ENCODE measurements at regions not wholly inside any gene's neighbourhood (a gene's known extent, or its start where the extent isn't known, plus 50 kb on each side); places are given as distances from the start of the nearest gene placed in this dataset.

- DNase-seq (ENCODE audit: extremely low spot score, insufficient read length, low read depth) (no peak), FAIRE-seq (no peak)
Measured at GRCh38 chr7:46671108-46671769, 750.2 kb upstream of the IGFBP3 start.

- no peak for FAIRE-seq
Measured at GRCh38 chr7:46669028-46669427, 748.0 kb upstream of the IGFBP3 start.

DNA sequence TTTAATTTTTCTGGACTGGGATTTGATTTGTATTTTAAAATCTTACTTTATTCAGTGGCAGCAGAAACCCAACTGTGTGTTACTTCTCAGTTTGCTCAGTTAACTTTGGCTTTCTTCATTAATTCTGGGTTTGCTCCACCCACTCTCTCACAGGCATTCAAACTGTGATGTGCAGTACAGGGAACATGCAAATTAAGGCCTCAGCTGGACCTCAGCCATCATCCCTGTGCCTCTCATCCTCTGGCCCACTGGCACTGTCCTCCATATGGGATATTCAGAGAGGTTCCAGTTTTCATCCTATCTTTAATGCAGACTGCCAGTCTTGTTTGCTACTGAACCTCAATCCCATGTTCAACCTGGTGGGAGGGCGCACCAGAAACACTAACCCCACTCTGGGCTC, 743.4 kb upstream of the IGFBP3 start:
- DNase-seq (ENCODE audit: extremely low spot score, insufficient read length, low read depth) (no peak), FAIRE-seq (no peak)

More at GRCh38 chr7:46669028-46669427, 748.0 kb upstream of the IGFBP3 start:
- DNase-seq (ENCODE audit: extremely low spot score, insufficient read length, low read depth) = no peak

GRCh38 chr7:46663025-46663424, 742.0 kb upstream of the IGFBP3 start:
- no peak for FAIRE-seq
- DNase-seq (ENCODE audit: extremely low spot score, insufficient read length, low read depth) = no peak

DNA sequence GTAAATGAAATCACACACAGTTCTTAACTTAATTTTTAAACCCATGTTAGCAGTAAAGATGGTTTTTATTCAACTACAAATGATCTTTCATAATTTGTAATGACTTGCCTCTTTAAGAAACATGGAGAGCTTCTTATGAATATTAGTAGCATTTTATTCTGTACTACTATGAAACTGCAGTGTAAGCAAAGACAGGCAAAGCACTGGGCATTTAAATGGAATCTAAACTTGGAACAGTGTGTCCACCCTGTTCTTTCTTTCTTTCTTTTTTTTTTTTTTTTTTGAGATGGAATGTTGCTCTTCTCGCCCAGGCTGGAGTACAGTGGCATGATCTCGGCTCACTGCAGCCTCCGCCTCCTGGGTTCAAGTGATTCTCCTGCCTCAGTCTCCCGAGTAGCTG, 740.4 kb upstream of the IGFBP3 start:
- FAIRE-seq (no peak), DNase-seq (ENCODE audit: extremely low spot score, insufficient read length, low read depth) (no peak)

DNA sequence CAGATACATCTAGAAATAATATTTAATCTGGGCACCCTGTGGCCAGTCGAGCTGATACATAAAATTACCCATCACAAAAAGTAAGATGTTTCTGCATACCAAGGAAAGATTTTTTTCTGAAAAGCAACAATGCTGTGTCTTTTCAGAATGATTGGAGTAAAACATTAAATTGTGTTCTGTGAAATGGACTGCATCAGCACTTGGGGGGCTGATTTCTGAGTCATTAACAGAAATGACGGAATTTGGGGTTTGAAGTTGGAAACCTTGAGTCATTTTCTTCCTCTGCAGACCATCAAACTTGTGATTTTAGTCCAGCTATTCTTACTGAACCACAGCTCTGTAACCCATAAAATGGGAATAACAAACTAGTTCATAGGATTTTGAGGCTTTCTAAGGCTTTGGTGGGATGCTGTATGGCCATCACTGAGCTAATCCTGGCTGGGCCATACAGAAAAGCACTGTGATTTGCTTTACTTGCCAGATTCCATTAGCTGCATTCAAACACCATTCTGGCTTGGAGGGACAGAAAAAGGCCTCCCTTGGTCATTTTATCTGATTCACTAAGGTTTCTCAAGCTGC, 739.4 kb upstream of the IGFBP3 start:
- DNase-seq (ENCODE audit: extremely low spot score, insufficient read length, low read depth) (no peak), FAIRE-seq (no peak)

GRCh38 chr7:46658281-46658680, 737.2 kb upstream of the IGFBP3 start:
- FAIRE-seq (no peak), DNase-seq (ENCODE audit: extremely low spot score, insufficient read length, low read depth) (no peak)

GRCh38 chr7:46654546-46655443, 733.7 kb upstream of the IGFBP3 start:
- FAIRE-seq (no peak), DNase-seq (ENCODE audit: extremely low spot score, insufficient read length, low read depth) (no peak)

- no peak for FAIRE-seq
- no peak for DNase-seq (ENCODE audit: extremely low spot score, insufficient read length, low read depth)
Measured at GRCh38 chr7:46653848-46654247, 732.8 kb upstream of the IGFBP3 start.

DNA sequence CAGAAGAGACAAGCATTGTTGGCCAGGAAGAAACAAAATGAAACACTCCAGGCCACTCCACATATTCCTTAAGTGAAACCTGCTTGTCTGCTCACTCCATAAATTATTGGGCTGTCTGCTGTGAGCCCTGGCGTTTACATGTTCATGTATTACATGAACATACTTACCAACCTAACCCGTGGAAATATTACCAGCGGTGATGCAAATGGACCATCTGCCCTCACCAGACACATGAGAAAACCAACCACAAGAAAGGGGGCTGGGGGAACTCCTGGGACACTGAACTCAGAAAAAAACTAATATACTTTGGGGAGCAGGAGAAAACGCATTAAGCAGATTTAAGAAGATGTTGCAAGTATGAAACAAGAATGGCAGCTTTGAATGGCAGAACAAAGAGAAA, 731.2 kb upstream of the IGFBP3 start:
- FAIRE-seq = no peak
- DNase-seq (ENCODE audit: extremely low spot score, insufficient read length, low read depth) = no peak

- FAIRE-seq (no peak), DNase-seq (ENCODE audit: extremely low spot score, insufficient read length, low read depth) (no peak)
Measured at GRCh38 chr7:46651561-46652088, 730.6 kb upstream of the IGFBP3 start.

DNA sequence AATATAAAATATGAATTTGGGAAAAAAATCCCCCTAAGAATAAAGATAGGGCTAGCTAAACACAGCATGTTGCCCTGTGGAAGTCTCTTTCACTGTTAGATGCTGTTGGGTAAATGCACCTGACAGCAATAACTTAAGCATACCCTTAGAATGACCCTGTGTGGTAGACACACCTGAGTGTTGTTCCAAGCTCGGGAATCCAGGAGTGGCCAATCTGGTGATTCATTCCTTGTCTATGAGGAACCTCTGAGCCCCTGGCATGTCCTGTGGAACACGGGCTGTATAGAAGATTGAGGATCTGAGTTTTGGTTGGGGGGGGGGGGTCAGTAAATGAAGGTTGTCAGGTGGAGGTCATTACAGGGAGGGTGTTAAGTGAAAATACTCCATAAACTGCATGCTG, 730.0 kb upstream of the IGFBP3 start:
- no peak for DNase-seq (ENCODE audit: extremely low spot score, insufficient read length, low read depth)
- no peak for FAIRE-seq

DNA sequence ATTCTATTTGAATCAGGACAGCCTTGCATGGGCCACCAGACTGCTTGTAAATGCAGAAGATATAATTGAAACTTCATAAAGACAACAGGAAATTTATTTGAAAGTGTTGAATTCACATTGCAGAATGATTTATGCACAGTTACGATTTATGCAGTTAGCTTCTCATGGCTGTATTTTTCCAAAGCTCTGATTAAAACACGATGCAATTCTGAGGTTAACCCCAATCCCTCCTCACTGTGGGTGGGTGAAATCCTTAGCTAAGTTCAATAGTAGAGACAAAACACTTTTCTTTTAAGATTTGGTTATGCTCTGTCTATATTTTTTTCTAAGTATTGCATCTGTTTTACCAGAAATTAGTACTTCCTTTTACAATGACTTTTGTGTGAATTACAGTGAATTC, 728.8 kb upstream of the IGFBP3 start:
- no peak for FAIRE-seq
- no peak for DNase-seq (ENCODE audit: extremely low spot score, insufficient read length, low read depth)

DNA sequence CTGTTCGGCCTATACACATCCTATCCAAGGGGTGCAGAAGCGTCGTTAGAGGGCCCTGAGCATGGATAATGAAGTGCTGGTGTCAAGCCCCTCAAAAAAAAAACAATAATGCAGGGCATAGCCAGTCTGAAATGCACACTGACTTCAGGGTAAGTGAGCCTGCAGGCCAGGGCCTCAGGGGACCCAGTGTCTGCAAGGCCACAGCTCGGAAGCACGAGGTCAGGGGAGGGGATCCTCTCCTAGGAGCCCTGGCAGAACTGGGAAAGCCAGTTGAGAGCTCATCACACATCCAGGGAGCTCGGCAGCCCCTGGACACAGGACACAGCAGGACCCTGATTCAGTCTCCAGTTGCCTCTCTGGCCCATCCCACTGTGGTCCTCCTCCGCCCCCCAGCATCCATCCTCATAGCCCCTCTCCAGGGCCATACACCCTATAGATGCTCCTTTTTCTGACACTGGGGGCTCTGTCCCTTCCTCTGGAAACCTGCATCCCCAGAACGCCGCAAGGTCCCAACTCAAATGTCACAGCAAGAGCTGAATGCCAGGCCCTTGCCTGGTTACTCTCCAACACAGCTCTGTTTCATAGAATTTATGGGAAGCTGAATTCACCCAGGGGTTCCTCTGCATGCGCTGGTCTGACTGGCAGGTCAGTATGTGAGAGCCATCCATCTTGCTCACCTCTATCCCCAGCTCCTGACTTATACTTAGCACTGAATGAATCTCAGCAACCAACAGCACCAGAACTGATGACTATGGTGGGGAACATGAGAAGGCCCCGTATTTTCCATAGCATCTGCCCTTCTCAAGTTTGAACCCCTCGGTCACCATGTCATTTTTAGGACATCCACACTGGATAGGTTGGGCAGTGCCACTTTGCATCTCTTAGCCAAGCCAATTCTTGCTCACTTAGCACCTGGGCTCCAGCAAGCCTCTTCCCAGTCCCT, 717.0 kb upstream of the IGFBP3 start:
- DNase-seq (ENCODE audit: extremely low spot score, insufficient read length, low read depth) (no peak), FAIRE-seq (no peak)

DNA sequence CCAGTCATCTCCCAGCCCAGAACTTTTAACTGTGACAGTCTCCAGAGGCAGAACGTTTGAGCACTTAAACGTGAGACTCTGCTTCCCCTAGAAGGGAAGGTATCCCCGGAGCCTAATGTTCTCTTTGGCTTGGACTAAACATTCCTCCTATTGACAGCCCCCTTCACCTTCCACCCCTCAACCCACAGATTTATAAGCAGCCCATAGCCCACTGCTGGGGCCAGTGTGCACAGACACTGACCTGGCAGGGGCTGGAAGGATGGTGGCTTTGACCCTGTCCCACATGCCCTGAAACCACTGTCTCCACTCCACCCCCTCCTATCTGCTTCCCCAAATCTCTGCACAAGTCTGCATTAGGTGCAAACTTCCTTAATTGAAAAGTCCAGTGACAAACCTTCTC, 715.0 kb upstream of the IGFBP3 start:
- FAIRE-seq (no peak), DNase-seq (ENCODE audit: extremely low spot score, insufficient read length, low read depth) (no peak)

DNA sequence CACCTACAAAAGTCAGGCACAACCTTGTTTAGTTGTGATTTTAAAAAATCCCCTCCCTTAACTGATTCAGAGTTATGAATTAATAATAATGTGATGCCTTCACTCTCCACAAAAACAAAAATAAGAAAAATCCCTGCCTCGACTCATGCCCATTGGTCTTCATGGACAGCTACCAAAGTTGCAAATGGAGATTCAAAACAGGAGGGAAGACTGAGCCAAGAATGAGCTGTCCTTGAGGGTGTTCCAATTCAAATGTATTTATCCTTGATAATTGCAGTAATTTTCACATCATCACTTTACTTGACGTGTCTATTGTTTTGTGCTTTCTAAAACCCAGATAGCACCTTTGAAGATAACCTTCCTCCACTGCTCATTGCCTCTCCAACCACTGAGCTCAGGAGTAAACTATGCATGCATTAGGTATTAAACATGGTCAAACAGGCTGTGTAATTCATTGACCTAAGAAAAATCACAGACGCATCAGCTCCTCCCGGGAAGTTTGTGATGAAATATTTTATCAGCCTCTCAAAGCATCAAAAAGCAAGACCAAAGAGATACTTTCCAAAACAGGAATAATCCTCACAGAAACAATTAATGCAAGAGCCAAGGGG, 712.7 kb upstream of the IGFBP3 start:
- FAIRE-seq = no peak
- DNase-seq (ENCODE audit: extremely low spot score, insufficient read length, low read depth) = no peak

DNA sequence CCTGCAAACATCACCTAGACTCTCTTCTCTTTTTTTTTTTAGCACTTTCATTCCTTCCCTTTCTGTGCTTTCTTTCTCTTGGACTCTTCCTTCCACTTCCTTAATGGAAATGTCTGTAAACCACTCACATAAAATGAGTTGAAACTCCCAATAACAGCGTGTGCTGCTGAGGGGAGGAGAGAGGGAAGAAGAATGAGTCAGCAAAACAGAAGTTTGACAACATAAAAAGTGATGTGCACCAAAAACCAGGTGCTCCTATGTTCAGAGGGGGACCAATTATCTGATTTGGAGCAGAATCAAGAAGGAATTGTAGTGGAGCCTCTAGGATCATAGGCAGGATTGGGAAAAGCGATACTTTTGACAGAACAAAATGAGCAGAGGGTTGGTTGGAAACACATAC, 712.1 kb upstream of the IGFBP3 start:
- no peak for FAIRE-seq
- DNase-seq (ENCODE audit: extremely low spot score, insufficient read length, low read depth) = no peak

DNA sequence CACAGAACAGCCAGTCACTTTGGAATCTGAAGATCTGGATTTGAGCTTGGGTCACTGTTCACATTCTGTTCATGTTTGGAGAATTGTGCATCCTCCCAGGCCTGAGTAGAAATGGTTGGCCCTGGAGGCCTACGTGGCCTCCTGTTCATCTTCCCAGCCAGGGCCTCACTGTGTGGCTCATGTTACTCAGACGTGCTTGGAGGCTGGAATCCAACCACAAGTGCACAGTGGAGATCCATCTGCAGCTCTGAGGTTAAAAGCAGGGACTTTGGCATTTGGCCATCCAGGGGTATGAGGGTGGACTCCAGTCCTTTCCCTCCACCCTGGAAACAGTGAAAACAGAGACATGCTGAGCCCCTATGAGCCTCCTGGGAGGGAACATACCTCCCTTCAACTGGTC, 709.0 kb upstream of the IGFBP3 start:
- DNase-seq (ENCODE audit: extremely low spot score, insufficient read length, low read depth) (no peak), FAIRE-seq (no peak)

DNA sequence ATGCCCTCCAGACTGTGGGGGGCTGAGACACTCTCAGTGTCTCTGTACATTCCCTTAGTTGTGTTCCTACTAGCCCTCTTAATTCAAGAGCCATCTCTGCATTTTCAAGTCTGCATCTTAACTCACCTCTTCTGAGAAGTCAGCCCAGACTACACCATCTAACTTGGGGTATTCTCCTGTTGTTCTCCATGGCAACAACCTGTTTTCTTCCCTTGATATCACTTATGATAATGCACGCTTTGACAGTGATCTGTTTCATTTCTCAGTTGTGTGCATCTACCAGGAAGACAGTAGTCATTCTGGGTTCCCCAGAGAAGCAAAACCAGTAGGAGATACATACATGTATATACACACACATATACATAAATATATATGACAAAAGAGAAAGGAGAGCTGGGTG, 707.3 kb upstream of the IGFBP3 start:
- no peak for DNase-seq (ENCODE audit: extremely low spot score, insufficient read length, low read depth)

More for the DNA sequence above, 707.3 kb upstream of the IGFBP3 start:
- no peak for FAIRE-seq

Data from GM18507 (cell line).